Nephron (organoid): ENCODE measurements at regions not wholly inside any gene's neighbourhood (a gene's known extent, or its start where the extent isn't known, plus 50 kb on each side); places are given as distances from the start of the nearest gene placed in this dataset.

Experiments used
- H3K27ac Mint-ChIP-seq, 3 experiments: 2 replicates each; pipeline ENCODE4 v1.8.0; 2020; ENCODE audit warnings: mixed read lengths in 3 of 3, mild to moderate bottlenecking in 2 of 3, moderate library complexity in 1 of 3
- H3K27me3 Mint-ChIP-seq: 2 replicates; pipeline ENCODE4 v1.8.0; 2021; ENCODE audit warnings: low read depth, mild to moderate bottlenecking, moderate library complexity, mixed read lengths
- H3K36me3 Mint-ChIP-seq: 2 replicates; pipeline ENCODE4 v1.8.0; 2020; ENCODE audit warnings: low read depth, mixed read lengths
- H3K4me1 Mint-ChIP-seq: 2 replicates; pipeline ENCODE4 v1.8.0; 2020; ENCODE audit warnings: mixed read lengths
- H3K4me3 Mint-ChIP-seq, 3 experiments: 2 replicates each; pipeline ENCODE4 v1.8.0; 2020; ENCODE audit warnings: mild to moderate bottlenecking in 3 of 3, mixed read lengths in 3 of 3, moderate library complexity in 2 of 3
- H3K9me3 Mint-ChIP-seq: 2 replicates; pipeline ENCODE4 v1.8.0; 2020; ENCODE audit warnings: mixed read lengths
- CTCF ChIP-seq, 3 experiments: fragments of 200-600 bp; sonication (generic); IDR thresholded peaks; one replicate each; pipeline ENCODE4 v1.5.0; 2021; ENCODE audit warnings: antibody characterized with exemption in 3 of 3; ENCODE audit not compliant: unreplicated experiment in 3 of 3

DNA sequence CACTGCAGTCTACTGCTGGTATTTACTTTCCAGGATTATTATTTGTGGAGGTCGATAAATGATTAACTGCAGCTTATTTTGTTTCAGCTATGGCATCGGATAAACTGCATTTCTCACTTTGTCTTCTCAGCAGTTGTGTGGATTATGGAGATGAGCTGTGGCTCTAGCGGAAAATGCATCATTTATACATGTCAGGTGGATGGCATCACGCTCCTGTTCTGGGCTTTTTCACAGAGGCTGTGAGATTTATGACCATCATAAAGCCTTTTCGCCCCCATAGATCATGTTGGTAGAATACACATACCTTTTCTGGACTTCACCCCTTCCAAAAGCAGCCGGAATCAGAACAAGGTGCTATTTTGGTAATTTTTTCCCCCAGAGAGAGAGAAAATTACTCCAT is 118.8 kb upstream of the MAGEB18 start:
- Mint-ChIP-seq H3K27me3 (no peaks in the 10 kb centered on the region), H3K4me1 (no peaks in the 10 kb centered on the region), H3K27ac (no peak overlapping the region), H3K4me3 (no peak overlapping the region), H3K9me3 (peaks cover 4% of the 10 kb centered on the region), H3K36me3 (no peaks in the 10 kb centered on the region)
- no peak for TF ChIP-seq CTCF (IDR thresholded peaks at IDR 0.05; ENCODE audit: unreplicated experiment in 3 of 3)

- no peak for TF ChIP-seq CTCF (IDR thresholded peaks at IDR 0.05; ENCODE audit: unreplicated experiment in 3 of 3)
- no peak overlapping the region for H3K4me3 Mint-ChIP-seq
- H3K9me3 Mint-ChIP-seq: peaks cover 2% of the 10 kb centered on the region
- H3K36me3 Mint-ChIP-seq: no peaks in the 10 kb centered on the region
- H3K27me3 Mint-ChIP-seq: no peaks in the 10 kb centered on the region
- no peaks in the 10 kb centered on the region for H3K4me1 Mint-ChIP-seq
- H3K27ac Mint-ChIP-seq: no peak overlapping the region
Observed at GRCh38 chrX:26026179-26026578, 112.0 kb upstream of the MAGEB18 start.

- Mint-ChIP-seq H3K4me1 (no peaks in the 10 kb centered on the region), H3K27me3 (no peaks in the 10 kb centered on the region), H3K36me3 (no peaks in the 10 kb centered on the region), H3K4me3 (no peak overlapping the region), H3K27ac (no peak overlapping the region), H3K9me3 (peaks cover 5% of the 10 kb centered on the region)
- TF ChIP-seq CTCF (IDR thresholded peaks at IDR 0.05; ENCODE audit: unreplicated experiment in 3 of 3): no peak
Observed at GRCh38 chrX:26032111-26032912, 105.8 kb upstream of the MAGEB18 start.

GRCh38 chrX:26037367-26037766 is 100.8 kb upstream of the MAGEB18 start:
- no peak overlapping the region for H3K4me3 Mint-ChIP-seq
- no peak for TF ChIP-seq CTCF (IDR thresholded peaks at IDR 0.05; ENCODE audit: unreplicated experiment in 3 of 3)
- no peaks in the 10 kb centered on the region for H3K36me3 Mint-ChIP-seq
- H3K4me1 Mint-ChIP-seq: no peaks in the 10 kb centered on the region
- H3K27ac Mint-ChIP-seq: no peak overlapping the region
- no peaks in the 10 kb centered on the region for H3K9me3 Mint-ChIP-seq
- no peaks in the 10 kb centered on the region for H3K27me3 Mint-ChIP-seq

DNA sequence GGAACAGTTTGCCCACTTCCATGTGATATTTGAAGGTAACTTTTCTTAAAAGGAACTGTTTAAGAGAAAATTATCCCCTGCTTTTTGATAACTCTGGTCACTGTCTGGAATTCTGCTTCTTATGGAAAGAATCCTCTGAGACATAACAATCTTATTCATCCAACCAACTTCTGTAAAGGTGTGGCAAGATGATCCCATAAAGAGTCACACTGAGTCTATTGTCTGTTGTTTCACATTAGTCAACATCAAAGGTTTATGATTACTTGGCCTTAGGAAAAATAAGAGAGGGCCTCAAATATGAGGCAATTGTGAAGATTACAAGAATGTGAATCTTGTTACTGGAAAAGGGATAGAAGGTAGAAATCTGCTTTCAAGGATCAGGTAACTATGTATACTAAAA is 88.0 kb upstream of the MAGEB18 start:
- no peak overlapping the region for H3K4me3 Mint-ChIP-seq
- TF ChIP-seq CTCF (IDR thresholded peaks at IDR 0.05; ENCODE audit: unreplicated experiment in 3 of 3): no peak
- H3K27ac Mint-ChIP-seq: no peak overlapping the region
- H3K9me3 Mint-ChIP-seq: peaks cover 9% of the 10 kb centered on the region
- no peaks in the 10 kb centered on the region for H3K4me1 Mint-ChIP-seq
- H3K27me3 Mint-ChIP-seq: no peaks in the 10 kb centered on the region
- no peaks in the 10 kb centered on the region for H3K36me3 Mint-ChIP-seq

GRCh38 chrX:26070882-26071281 is 67.3 kb upstream of the MAGEB18 start:
- H3K4me1 Mint-ChIP-seq: no peaks in the 10 kb centered on the region
- H3K9me3 Mint-ChIP-seq: peaks cover 17% of the 10 kb centered on the region
- H3K27me3 Mint-ChIP-seq: no peaks in the 10 kb centered on the region
- no peaks in the 10 kb centered on the region for H3K36me3 Mint-ChIP-seq
- TF ChIP-seq CTCF (IDR thresholded peaks at IDR 0.05; ENCODE audit: unreplicated experiment in 3 of 3): no peak
- H3K4me3 Mint-ChIP-seq: no peak overlapping the region
- H3K27ac Mint-ChIP-seq: no peak overlapping the region
